ES-I3 (cell line): ENCODE measurements at regions not wholly inside any gene's neighbourhood (a gene's known extent, or its start where the extent isn't known, plus 50 kb on each side); places are given as distances from the start of the nearest gene placed in this dataset.
"Not testable (repeated sequence)": the region's sequence is repeated elsewhere in the genome, so short reads cannot be mapped to it uniquely, and the experiment has no call there.

Experiments
- H3K36me3 ChIP-seq: 2 replicates; pipeline ENCODE4 v1.6.1; 2013; ENCODE audit warnings: mild to moderate bottlenecking, low read length, control low read depth, moderate library complexity; ENCODE audit not compliant: insufficient read depth
- H3K4me1 ChIP-seq: 2 replicates; pipeline ENCODE4 v1.6.1; 2013; ENCODE audit warnings: mild to moderate bottlenecking, control low read depth, low read length; ENCODE audit not compliant: insufficient read depth
- H3K9ac ChIP-seq: 2 replicates; pipeline ENCODE4 v1.6.1; 2013; ENCODE audit warnings: low read depth, mild to moderate bottlenecking, low read length, moderate library complexity
- H3K9me3 ChIP-seq: 2 replicates; pipeline ENCODE4 v1.6.1; 2013; ENCODE audit warnings: mild to moderate bottlenecking, low read length, moderate library complexity; ENCODE audit not compliant: control insufficient read depth, insufficient read depth

GRCh38 chr2:88941178-88941577, 249.7 kb downstream of the RPIA start:
- H3K9me3 ChIP-seq, H3K4me1 ChIP-seq, H3K36me3 ChIP-seq, H3K9ac ChIP-seq: not testable (repeated sequence)

DNA sequence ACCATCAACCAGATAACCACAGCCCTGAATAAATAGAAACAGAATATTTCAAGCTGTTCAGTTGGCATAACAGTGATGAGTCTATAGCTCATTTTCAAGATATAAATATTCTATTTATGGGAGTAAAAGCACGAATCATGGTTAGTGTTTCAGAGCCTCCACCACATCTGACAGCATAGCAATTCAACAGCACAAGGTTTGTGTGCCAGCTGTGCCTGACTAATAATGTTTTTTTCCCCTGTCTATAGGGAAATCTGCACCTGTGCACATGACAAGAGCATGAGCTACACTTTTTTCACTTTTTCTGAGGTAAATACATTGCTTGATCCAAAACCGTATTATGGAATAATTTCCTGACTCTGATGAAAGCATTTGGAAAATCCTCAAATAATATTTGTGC, 251.3 kb downstream of the RPIA start:
- H3K36me3 ChIP-seq = no peaks in the 10 kb centered on the region

DNA sequence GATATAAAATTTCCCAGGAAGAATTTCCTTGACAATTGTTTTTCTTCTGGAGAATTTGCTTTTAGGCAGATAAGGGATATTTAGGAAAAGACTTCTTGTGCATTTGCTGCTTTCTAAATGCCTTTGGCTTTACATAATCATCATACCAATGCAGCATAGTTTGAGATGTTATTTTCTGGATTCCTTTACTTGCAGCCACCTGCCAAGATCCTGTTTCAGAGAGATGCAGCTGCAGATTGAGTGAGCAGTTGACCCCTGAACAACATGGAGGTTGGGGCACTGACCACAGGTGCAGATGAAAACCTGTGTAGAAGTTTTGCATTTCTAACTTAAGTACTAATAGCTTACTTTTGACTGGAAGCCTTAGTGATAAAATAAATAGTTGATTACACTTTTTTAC, 257.9 kb downstream of the RPIA start:
- H3K9ac ChIP-seq = no peak overlapping the region
- H3K9me3 ChIP-seq = no peaks in the 10 kb centered on the region
- H3K4me1 ChIP-seq = no peaks in the 10 kb centered on the region
- no peaks in the 10 kb centered on the region for H3K36me3 ChIP-seq

More for the DNA sequence above, 251.3 kb downstream of the RPIA start:
- H3K9me3 ChIP-seq = no peaks in the 10 kb centered on the region
- H3K9ac ChIP-seq = no peak overlapping the region
- H3K4me1 ChIP-seq = no peaks in the 10 kb centered on the region

- no peaks in the 10 kb centered on the region for H3K9me3 ChIP-seq
- H3K36me3 ChIP-seq = no peaks in the 10 kb centered on the region
- H3K9ac ChIP-seq = no peak overlapping the region
- no peaks in the 10 kb centered on the region for H3K4me1 ChIP-seq
These were observed 258.5 kb downstream of the RPIA start for GRCh38 chr2:88950010-88950409.

DNA sequence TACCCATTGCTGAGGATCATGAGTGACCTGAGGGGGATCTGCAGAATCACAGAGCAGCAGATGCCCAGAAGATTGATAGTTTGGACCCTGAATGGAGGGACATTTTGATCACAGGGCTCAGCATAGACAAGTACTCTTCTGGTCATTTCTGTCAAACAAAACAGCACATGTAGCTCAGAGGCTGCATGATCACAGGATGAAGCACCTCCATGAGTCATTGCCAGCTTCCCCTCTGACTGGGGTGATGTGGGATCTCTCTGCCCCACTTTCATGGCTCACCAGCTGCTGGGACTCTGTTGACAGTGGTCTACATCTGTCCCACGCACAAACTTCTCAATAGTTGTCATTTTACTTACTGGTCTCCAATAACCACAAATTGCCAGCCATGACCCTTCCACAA, 264.1 kb downstream of the RPIA start:
- Histone ChIP-seq H3K9me3 (no peaks in the 10 kb centered on the region), H3K4me1 (no peaks in the 10 kb centered on the region), H3K9ac (no peak overlapping the region), H3K36me3 (no peaks in the 10 kb centered on the region)

- no peak overlapping the region for H3K9ac ChIP-seq
- H3K4me1 ChIP-seq = no peaks in the 10 kb centered on the region
- H3K9me3 ChIP-seq = no peaks in the 10 kb centered on the region
- no peaks in the 10 kb centered on the region for H3K36me3 ChIP-seq
These were observed 268.2 kb downstream of the RPIA start for GRCh38 chr2:88959480-88960204.

DNA sequence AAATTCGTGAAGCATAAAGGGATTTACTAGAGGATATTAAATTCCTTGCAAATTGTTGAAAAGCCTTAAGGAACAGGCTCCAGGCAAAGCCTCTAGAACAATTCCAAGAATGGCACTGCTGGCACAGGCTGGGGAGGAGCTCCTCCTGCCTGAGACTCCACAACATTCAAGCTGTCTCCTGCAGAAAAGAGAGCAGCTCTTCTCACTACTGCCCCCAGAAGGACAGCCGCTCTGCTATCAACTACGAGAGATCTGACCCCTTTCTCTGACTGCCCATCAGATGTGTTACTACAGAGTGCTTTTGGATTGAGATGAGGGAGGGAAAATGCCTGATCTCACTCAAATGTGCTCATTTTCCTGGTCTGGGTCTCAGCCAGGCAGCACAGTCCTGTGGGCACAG, 269.9 kb downstream of the RPIA start:
- H3K9me3 ChIP-seq, H3K4me1 ChIP-seq, H3K9ac ChIP-seq, H3K36me3 ChIP-seq: not testable (repeated sequence)

- Histone ChIP-seq H3K9ac (no peak overlapping the region), H3K36me3 (no peaks in the 10 kb centered on the region), H3K4me1 (no peaks in the 10 kb centered on the region), H3K9me3 (no peaks in the 10 kb centered on the region)
These were observed 276.4 kb downstream of the RPIA start for GRCh38 chr2:88967844-88968243.

DNA sequence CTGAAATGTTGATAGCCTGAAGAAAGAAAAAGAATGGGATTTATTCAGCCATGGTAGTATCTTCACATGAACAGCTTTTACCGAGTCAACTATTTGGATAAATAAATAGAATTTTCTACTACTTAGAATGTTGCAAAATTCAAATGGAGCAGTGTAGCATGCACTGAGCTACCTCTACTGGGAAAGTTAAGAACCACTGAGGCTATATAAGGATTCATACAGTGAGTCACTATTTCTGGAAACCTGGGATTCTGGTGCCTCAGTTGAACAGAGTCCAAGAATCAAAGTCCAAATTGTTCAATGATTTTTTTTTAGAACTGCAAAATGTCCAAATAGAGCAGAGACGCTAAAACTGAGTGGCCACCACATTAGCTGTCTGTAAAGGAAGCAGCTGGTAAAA, 286.5 kb downstream of the RPIA start:
- not testable (repeated sequence) for H3K9me3 ChIP-seq, H3K9ac ChIP-seq, H3K36me3 ChIP-seq, H3K4me1 ChIP-seq

- H3K9ac ChIP-seq, H3K36me3 ChIP-seq, H3K4me1 ChIP-seq, H3K9me3 ChIP-seq: not testable (repeated sequence)
These were observed 287.0 kb downstream of the RPIA start for GRCh38 chr2:88978446-88978845.

GRCh38 chr2:88984079-88984478, 292.6 kb downstream of the RPIA start:
- not testable (repeated sequence) for H3K36me3 ChIP-seq, H3K4me1 ChIP-seq, H3K9me3 ChIP-seq, H3K9ac ChIP-seq

DNA sequence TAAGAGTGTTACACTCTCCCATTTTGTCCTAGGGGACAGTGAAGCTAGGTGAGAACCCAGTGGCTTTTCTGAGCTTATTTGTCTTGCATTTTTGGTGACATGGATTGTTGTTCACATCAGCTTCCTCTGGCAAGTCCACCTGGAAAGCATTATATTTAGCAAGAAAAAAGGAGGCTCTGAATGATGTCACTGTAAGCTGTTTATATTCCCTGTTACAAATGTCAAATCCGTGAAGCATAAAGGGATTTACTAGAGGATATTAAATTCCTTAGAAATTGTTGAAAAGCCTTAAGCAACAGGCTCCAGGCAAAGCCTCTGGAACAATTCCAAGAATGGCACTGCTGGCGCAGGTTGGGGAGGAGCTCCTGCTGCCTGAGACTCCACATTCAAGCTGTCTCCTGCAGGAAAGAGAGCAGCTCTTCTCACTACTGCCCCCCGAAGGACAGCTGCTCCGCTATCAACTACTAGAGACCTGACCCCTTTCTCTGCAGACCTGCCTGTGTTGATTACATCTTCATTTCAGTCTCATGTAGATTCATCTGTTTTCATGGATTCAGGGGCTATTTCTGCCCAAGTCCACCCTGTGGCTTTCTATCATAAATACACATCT, 295.4 kb downstream of the RPIA start:
- H3K9me3 ChIP-seq, H3K36me3 ChIP-seq, H3K9ac ChIP-seq, H3K4me1 ChIP-seq: not testable (repeated sequence)

GRCh38 chr2:88988617-88989016, 297.1 kb downstream of the RPIA start:
- not testable (repeated sequence) for H3K4me1 ChIP-seq, H3K9ac ChIP-seq, H3K9me3 ChIP-seq, H3K36me3 ChIP-seq

DNA sequence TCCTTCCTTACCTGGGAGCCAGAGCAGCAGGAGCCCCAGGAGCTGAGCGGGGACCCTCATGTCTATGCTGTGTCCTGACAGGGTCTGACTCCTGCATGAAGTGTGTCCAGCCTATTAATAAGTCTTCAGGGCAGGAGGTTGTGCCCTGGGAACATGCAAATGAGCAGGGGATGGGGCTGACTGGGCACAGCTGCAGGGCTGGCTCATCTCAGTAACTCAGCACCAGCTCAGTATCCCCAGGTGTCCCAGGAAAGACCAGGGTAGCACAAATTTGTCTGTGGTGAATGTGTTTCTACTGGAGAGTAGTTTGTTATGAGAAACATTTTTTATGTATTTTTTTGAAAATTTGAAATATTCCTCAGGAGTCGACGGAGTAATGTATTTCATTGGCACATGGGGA, 301.3 kb downstream of the RPIA start:
- H3K36me3 ChIP-seq, H3K4me1 ChIP-seq, H3K9me3 ChIP-seq, H3K9ac ChIP-seq: not testable (repeated sequence)

- H3K36me3 ChIP-seq, H3K9me3 ChIP-seq, H3K4me1 ChIP-seq, H3K9ac ChIP-seq: not testable (repeated sequence)
These were observed 303.4 kb downstream of the RPIA start for GRCh38 chr2:88994856-88995255.

DNA sequence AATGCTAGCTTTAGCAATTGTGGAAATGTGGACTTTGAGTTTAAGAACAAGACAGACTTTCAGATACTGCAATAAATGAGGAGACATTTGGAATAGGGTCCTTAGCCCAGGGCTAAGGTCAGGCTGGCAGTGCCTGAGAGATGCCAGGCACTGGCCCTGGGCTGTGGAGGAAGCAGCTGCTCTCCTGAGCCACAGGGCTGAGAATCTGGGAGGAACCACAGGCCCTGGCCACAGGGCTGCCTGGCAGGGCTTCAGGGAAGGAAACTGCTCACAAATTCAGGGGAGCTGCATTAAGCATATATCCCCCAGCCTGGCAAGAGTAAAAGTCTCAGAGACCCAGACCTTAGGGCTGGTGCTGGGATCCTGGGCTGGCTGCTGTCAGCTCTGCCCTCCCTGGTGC, 305.1 kb downstream of the RPIA start:
- not testable (repeated sequence) for H3K9ac ChIP-seq, H3K9me3 ChIP-seq, H3K4me1 ChIP-seq, H3K36me3 ChIP-seq
